ENCODE measurements at regions not wholly inside any gene's neighbourhood (a gene's known extent, or its start where the extent isn't known, plus 50 kb on each side); places are given as distances from the start of the nearest gene placed in this dataset.

- DNase-seq: no peak
Measured at GRCh38 chr20:7496394-7496991, 443.8 kb downstream of the HAO1 start.

- no peak for DNase-seq
Measured at GRCh38 chr20:7497985-7498384, 442.3 kb downstream of the HAO1 start.

GRCh38 chr20:7499201-7499600, 441.1 kb downstream of the HAO1 start:
- DNase-seq: no peak

GRCh38 chr20:7500231-7500663, 440.0 kb downstream of the HAO1 start:
- DNase-seq: no peak

GRCh38 chr20:7503501-7503900, 436.8 kb downstream of the HAO1 start:
- no peak for DNase-seq

GRCh38 chr20:7505152-7505834, 435.0 kb downstream of the HAO1 start:
- DNase-seq: no peak

- DNase-seq: no peak
Measured at GRCh38 chr20:7505835-7506221, 434.4 kb downstream of the HAO1 start.

- DNase-seq: no peak
Measured at GRCh38 chr20:7516621-7517111, 423.6 kb downstream of the HAO1 start.

- DNase-seq: no peak
Measured at GRCh38 chr20:7520361-7520760, 419.9 kb downstream of the HAO1 start.

GRCh38 chr20:7523288-7523687, 417.0 kb downstream of the HAO1 start:
- no peak for DNase-seq

- no peak for DNase-seq
Measured at GRCh38 chr20:7540018-7540417, 400.2 kb downstream of the HAO1 start.

GRCh38 chr20:7540923-7541322, 399.3 kb downstream of the HAO1 start:
- no peak for DNase-seq

- DNase-seq: no peak
Measured at GRCh38 chr20:7571101-7571500, 369.2 kb downstream of the HAO1 start.

- DNase-seq: no peak
Measured at GRCh38 chr20:7571521-7572055, 368.7 kb downstream of the HAO1 start.

- no peak for DNase-seq
Measured at GRCh38 chr20:7579888-7580287, 360.4 kb downstream of the HAO1 start.

GRCh38 chr20:7585126-7585679, 355.1 kb downstream of the HAO1 start:
- DNase-seq: no peak

GRCh38 chr20:7586481-7586880, 353.8 kb downstream of the HAO1 start:
- DNase-seq: no peak

GRCh38 chr20:7589164-7589563, 351.1 kb downstream of the HAO1 start:
- DNase-seq: no peak

- DNase-seq: no peak
Measured at GRCh38 chr20:7596541-7596940, 343.7 kb downstream of the HAO1 start.

- DNase-seq: no peak
Measured at GRCh38 chr20:7601431-7601830, 338.8 kb downstream of the HAO1 start.

GRCh38 chr20:7606941-7607340, 333.3 kb downstream of the HAO1 start:
- no peak for DNase-seq

- DNase-seq: no peak
Measured at GRCh38 chr20:7608250-7608649, 332.0 kb downstream of the HAO1 start.

GRCh38 chr20:7609251-7609650, 331.0 kb downstream of the HAO1 start:
- no peak for DNase-seq

All from nucleus accumbens (tissue), 56 donors.